GM12864 (cell line): ENCODE measurements at regions not wholly inside any gene's neighbourhood (a gene's known extent, or its start where the extent isn't known, plus 50 kb on each side); places are given as distances from the start of the nearest gene placed in this dataset.

Source experiments
- DNase-seq: peaks from one replicate; pipeline ENCODE4 v3.0.0-alpha.2; 2011; ENCODE audit warnings: low read depth
- H3K4me3 ChIP-seq: 2 replicates; pipeline ENCODE4 v1.5.1; 2011; ENCODE audit warnings: mild to moderate bottlenecking, low read depth, low read length, control low read depth
- CTCF ChIP-seq: IDR thresholded peaks from 2 replicates; pipeline ENCODE4 v1.5.1; 2011; ENCODE audit warnings: low read depth, mild to moderate bottlenecking, moderate library complexity, low read length, control low read depth, inconsistent platforms; ENCODE audit errors: missing control alignments

DNA sequence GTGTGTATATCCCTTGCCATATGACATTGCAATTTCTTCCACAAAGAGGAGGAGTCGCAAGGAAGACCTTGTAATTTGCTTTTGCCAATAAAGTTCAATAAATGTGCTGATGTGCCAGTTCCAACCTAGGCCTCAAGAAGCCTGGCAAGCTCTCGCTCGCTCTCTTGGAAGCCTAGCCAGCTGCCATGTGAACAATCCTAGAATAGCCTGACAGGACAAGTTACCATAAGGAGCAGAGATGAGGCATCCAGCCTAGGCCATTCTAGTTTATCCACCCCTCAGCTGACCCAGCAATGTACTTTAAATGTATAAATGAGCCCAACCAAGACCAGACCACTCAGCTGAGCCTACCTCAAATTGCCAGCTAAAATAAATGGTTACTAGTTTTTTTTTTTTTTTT, 145.7 kb upstream of the QRFPR start:
- no peak for TF ChIP-seq CTCF
- H3K4me3 ChIP-seq, result no peak overlapping the region
- DNase-seq, result no peak

DNA sequence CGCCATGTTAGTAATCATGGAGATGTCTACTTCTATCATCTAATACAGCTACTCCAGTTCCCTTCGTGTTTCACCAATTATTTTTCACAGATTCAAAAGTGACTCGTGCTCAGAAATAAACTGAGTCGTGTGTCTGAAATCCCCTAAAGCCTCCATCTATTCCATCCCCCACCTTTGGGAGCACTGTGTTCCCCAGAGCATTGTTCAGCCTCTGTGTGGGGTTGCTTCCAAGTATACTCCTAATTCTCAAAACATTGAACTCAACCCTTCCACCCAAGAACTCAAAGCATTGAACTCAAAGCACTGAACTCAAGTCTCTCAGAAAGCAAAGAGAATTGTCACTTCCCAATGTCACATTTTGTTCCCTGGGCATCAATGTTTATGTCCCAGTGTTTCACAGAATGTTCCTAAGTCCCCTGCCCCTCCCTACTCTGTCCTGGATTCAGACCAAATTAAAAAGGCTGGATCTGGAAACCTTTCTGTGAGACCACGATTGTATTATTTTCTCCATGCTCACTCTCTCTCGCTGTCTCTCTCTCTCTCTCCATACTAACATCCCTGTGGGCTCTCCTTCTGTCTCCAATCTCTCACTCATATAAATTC, 138.5 kb upstream of the QRFPR start:
- H3K4me3 ChIP-seq, result no peak overlapping the region
- DNase-seq, result no peak
- TF ChIP-seq CTCF, result no peak

- H3K4me3 ChIP-seq, result no peak overlapping the region
- no peak for TF ChIP-seq CTCF
- DNase-seq, result no peak
These were observed 136.4 kb upstream of the QRFPR start for GRCh38 chr4:121517241-121517640.

DNA sequence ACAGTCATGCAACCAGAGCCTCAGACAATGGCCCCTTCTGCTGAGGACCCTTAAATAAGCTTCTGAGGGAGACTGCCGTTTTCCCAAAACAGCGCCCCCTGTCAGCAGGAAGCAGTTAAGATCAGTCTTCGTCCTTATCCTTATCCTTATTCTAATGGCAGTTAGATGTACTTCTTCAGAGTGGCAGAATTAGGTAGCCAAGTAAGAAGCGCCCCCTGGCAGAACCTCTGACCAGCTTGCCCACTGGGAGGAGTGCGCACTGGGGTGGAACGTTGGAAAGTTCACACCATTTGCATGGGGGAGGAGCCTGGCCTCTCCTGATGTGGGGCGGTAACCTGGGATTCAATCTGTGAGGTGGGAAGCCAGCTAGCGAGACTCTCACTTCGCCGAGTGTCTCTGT, 133.6 kb upstream of the QRFPR start:
- no peak for TF ChIP-seq CTCF
- H3K4me3 ChIP-seq, result no peak overlapping the region
- DNase-seq, result no peak

DNA sequence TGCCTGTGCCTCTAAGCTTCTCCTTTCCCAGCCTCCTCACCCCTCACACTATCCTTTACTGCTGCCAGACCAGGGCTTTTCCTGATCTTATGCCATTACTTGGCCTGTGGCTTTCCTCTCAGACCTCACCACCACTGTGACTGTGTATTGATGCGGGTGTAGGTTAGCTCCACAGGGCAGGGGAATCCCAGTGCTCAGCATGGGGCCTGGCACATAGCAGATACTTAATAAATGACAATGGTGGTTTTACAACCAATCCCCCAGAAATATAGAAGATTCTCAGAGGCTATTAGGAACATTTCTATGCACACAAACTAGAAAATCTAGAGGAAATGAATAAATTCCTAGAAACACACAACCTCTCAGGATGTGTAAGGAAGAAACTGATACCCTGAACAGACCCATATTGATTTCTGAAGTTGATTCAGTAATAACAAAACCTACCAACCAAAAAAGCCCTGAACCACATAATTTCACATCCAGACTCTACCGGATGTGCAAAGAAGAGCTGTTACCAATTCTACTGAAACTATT, 129.6 kb upstream of the QRFPR start:
- no peak for TF ChIP-seq CTCF
- DNase-seq, result no peak
- H3K4me3 ChIP-seq, result no peak overlapping the region

- DNase-seq, result no peak
- TF ChIP-seq CTCF, result no peak
- H3K4me3 ChIP-seq, result no peak overlapping the region
These were observed 104.5 kb upstream of the QRFPR start for GRCh38 chr4:121485190-121485804.

- no peak overlapping the region for H3K4me3 ChIP-seq
- peak; percentile 85 for TF ChIP-seq CTCF
- no peak for DNase-seq
These were observed 103.8 kb upstream of the QRFPR start for GRCh38 chr4:121484633-121485032.
